DND-41 (cell line): ENCODE measurements at regions not wholly inside any gene's neighbourhood (a gene's known extent, or its start where the extent isn't known, plus 50 kb on each side); places are given as distances from the start of the nearest gene placed in this dataset.

Experiments
- CTCF ChIP-seq: IDR thresholded peaks from 2 replicates; pipeline ENCODE4 v1.5.1; 2012; ENCODE audit warnings: borderline replicate concordance, low read length, moderate library complexity, mild to moderate bottlenecking; ENCODE audit not compliant: poor library complexity, severe bottlenecking; ENCODE audit errors: extremely low read depth
- EZH2 ChIP-seq: IDR thresholded peaks from 3 replicates; pipeline ENCODE4 v1.6.1; 2012; ENCODE audit warnings: borderline replicate concordance, low read depth, mild to moderate bottlenecking, moderate library complexity, low read length, inconsistent platforms; ENCODE audit not compliant: severe bottlenecking

- TF ChIP-seq CTCF (no peak), EZH2 (no peak)
These were observed 147.2 kb upstream of the CCDC68 start for GRCh38 chr18:55106466-55106865.
